Globus pallidus (tissue), 1 donor: ENCODE measurements at regions not wholly inside any gene's neighbourhood (a gene's known extent, or its start where the extent isn't known, plus 50 kb on each side); places are given as distances from the start of the nearest gene placed in this dataset.
"Not testable (repeated sequence)": the region's sequence is repeated elsewhere in the genome, so short reads cannot be mapped to it uniquely, and the experiment has no call there.

Source experiments
- DNase-seq: peaks from one replicate; pipeline ENCODE4 v3.0.0-alpha.2; 2015; ENCODE audit warnings: low spot score

DNA sequence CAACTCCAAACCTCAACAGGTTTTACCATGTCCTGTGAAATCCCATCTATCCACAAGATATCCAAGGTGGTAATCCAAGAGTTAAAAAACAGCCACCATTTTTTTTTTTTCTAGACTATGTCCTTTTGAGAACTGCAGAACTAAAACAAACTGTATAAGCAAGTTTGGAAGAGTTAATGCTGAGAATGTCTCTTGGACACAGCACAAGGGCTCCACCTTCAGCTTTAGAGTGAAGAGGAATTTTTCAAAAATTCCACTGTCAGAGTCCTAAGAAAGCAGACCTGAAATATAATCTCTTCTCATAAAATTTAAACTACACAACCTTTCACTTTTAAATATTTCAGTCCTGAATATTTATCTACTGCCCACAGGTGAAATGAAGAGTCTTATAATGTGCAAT lies 167.8 kb upstream of the CCNG1 start:
- DNase-seq, result no peak

GRCh38 chr5:163276466-163276865 lies 160.9 kb upstream of the CCNG1 start:
- DNase-seq, result no peak

DNA sequence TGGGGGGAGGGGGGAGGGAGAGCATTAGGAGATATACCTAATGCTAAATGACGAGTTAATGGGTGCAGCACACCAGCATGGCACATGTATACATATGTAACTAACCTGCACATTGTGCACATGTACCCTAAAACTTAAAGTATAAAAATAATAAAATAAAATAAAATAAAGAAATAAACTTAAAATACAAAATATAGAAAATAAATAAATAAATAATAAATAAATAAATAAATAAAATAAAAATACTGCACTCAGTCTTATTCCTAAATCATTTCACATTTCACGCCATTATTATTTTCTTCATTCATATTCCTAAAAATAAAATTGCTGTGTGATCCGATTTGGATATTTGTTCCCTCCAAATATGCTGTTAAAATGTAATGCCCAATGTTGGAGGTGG lies 156.5 kb upstream of the CCNG1 start:
- not testable (repeated sequence) for DNase-seq

DNA sequence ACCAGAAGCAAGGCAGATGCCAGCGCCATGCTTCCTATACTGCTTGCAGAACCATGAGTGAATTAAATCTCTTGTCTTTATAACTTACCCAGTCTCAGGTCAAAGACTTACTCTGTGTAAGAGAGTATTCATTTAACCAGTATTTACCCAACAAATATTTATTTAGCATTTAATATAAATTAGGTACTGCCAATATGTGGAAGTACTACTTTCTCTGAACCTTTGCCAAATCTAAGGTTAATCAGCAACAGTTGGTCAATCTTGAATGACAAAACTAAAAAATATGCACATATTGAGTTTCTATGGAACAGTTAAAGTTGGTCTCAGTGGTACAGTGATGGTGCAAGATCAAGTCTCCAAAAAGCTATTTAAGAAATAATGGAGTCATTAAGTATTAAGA lies 155.9 kb upstream of the CCNG1 start:
- DNase-seq, result no peak

DNA sequence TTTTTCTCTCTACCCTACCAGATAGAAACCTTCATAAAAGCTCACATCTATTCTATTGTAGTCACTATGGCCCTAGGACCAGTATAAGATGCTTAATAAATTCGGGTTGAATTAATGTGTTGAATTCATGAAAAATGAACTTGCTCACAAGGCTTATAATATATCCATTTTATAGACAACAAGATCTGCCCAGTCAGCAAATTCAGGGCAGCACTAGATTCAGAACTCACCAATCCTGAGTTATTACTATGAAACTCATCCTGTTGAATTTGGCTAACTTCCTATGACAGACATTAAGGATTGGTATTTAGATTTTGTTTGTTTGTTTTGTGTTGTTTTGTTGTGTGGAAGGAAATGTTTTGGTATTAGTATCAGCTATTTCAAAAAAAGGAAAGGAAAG lies 143.6 kb upstream of the CCNG1 start:
- DNase-seq, result no peak

GRCh38 chr5:163303718-163304117 lies 133.7 kb upstream of the CCNG1 start:
- DNase-seq, result no peak

DNA sequence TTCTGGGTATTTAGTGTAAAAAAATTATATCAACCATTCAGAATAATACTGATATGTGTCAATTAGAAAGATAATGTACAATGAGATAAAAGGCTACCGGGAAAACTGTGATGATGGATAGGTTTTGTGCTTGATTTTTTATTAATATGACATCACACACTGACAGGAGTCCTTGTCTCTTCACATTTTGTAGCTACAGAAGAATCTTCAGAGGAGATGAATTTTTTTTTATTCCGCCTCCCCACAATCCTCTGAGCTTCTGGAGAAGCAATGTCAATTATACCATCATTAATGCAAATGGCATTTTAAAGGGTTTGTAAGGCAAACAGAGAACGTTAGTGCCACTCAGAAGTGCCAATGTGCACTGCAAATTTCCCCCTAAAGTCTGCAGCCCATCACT lies 131.7 kb upstream of the CCNG1 start:
- no peak for DNase-seq

- DNase-seq, result no peak
These were observed 131.0 kb upstream of the CCNG1 start for GRCh38 chr5:163306421-163306820.

DNA sequence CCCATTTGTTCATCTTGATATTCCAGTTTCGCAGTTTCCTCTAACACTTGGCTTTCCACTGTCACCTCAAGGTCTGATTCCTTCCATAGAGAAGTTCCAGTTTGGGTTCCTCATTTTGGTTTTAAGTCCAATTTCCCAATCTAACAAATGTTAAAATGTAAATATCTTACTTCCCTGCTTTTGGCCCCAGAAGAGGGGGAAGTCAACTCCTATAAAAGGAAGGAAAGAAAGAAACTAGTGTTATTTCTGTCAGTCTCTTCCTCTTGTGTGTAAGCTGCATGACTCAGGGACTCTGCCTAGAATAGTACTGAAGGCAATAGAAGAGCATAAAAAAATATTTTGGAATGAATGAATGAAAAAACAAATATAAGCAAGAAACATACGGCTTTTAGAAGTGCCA lies 127.5 kb upstream of the CCNG1 start:
- no peak for DNase-seq

DNA sequence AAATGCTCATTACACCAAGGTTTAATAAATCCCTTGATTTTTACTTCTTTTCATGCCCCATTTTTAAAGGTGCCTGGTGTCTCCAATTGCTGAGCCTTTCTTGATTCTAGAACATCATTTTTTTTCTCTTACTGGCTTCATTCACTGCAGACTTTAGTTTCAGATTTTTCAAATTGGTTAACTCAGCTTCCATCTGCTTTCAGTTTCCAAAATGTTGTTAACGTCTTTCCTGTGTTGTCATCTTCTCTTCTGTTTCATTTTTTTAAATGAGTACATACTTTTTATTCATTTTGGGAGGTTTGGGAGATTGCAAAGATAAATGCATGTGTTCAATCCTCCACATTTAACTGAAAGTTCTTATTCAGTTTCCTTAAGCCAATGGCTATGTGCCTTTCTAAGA lies 126.4 kb upstream of the CCNG1 start:
- DNase-seq, result no peak

- DNase-seq, result no peak
These were observed 124.8 kb upstream of the CCNG1 start for GRCh38 chr5:163312598-163312997.

DNA sequence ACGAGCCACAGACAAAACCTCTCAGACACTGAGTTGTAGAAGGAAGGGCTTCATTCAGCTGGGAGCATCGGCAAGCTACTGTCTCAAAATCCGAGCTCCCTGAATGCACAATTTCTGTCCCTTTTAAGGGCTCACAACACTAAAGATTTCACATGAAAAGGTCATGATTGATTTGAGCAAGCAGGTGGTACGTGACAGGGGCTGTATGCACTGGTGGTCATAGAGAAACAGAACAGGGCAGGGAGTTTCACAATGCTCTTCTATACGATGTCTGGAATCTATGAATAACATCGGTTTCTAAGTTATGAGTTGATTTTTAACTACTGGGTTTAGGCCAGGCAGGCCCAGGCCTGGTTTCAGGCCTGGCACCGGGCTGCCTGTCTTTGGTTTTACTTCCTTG lies 124.3 kb upstream of the CCNG1 start:
- DNase-seq, result not testable (repeated sequence)

DNA sequence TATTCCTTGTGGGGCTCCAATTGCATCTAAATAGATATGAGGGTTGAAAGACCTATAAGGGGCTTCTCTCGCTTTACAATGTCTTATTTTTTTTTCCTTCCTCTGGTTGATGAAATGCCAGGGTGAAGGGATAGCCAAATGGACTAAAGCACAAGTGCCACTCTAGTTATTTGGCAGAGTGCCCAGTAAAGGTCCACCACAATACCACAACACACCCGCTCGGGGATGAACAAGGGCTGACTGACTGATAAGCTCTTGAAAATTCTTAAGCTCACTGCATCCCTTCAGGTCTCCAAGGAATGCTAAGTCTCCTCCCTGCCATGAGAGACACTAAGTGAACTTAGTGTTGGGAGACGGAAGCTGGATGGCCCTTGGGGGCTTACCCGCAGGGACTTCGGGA lies 121.0 kb upstream of the CCNG1 start:
- not testable (repeated sequence) for DNase-seq

DNA sequence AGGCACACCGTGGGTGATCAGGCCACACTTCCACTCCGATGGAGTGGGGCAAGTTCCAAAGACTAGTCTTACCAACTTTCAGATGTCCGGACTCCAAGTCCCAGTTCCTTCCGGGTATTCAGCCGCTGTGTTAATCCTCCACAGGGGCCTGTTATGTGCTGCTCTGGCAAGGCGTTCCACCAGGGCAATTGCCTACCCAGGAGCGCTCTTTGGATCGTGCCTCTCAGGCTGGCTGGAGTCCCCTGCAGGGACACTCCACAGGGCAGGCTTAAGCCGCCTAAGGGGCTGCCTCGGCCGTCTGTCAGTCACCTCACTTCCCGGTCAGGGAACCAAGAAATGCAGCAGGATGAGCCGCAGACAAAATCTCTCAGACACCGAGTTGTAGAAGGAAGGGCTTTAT lies 118.7 kb upstream of the CCNG1 start:
- DNase-seq, result no peak

DNA sequence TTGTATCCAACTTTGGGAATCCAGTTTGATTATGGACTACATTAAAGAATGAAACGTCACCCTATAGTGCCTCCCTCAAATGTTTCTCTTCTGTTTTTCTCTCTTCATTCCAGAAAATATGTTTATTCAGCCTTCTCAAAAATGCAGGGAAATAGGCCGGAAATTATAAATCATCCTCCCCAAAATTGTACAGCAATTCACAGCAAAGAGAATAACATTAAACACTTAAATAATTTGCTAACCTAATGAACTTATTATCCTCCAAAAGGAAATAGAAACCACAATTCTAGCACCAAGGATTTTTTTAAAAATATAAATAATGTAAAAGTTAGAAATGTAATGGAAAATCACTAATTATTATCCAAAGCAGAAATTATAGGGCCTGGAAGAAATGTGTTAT lies 115.9 kb upstream of the CCNG1 start:
- no peak for DNase-seq

DNA sequence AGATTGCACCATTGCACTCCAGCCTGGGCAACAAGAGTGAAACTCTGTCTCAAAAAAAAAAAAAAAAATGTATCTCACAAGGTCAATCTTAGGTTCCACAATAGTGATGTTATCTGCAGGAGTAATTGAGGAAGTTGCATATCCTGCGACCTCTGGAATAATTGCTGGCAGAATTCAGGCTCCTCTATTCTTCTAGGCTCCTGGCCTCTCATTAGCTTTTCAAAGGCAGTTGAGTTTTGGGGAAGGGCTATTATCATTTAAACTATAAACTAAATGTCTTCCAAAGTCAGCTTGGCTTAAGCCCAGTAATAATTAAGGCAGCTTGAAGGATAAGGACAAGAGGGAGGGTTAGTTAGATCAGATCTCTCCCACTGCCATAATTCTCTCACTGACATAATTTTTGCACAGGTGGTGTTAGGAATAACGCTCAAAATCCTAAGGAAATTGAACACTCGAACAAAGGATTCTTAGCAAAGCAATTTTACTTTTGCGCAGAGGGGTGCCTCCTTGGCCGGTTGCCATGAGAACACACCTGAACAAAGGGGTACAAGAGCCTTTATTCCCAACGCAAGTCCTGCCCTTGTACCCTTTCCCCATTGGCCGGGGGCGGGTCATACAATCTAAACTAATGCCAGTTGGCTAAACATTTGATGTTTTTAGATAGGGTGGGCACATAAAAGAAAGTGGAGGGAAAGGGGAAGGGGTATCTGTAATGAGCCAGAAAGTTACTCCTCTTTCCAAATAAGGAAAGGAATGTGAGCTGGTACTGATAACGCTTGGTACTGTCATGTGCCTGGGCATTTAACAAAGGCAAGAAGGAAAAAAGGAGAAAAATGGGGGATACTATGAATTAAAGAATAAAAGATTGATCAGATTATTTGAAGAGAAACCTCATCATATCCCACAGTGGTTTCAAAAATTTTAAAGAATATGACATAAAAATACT lies 106.4 kb upstream of the CCNG1 start:
- DNase-seq, result no peak

GRCh38 chr5:163336074-163336473 lies 101.3 kb upstream of the CCNG1 start:
- not testable (repeated sequence) for DNase-seq

DNA sequence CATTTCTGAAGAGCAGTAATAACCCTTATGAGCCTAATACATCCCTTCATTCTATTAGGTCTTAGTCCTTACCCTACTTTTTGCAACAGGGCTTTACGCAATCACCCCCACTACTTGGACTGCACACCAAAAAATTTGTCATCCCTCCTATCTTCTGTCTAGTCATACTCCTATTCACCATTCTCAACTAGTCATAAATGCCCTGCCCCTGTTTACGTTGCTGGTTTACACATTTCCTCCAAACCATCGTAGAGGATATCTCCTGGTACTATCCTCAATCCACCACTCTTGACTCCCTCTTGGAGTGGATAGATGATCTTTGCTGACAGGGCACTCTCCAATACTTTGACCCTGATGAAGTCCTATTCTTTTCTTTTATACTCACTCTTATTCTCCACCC lies 98.2 kb upstream of the CCNG1 start:
- DNase-seq, result no peak

DNA sequence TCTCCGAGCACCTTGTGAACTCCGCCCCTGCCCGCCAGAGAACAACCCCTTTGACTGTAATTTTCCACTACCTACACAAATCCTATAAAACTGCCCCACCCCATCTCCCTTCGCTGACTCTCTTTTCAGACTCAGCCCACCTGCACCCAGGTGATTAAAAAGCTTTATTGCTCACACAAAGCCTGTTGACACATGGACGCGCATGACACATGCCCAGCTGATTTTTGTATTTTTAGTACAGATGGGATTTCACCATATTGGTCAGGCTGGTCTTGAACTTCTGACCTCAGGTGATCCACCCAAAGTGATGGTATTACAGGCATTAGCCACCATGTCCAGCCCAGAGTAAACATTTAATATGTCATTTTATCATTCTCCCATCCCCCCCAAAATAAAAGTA lies 97.0 kb upstream of the CCNG1 start:
- DNase-seq, result not testable (repeated sequence)

DNA sequence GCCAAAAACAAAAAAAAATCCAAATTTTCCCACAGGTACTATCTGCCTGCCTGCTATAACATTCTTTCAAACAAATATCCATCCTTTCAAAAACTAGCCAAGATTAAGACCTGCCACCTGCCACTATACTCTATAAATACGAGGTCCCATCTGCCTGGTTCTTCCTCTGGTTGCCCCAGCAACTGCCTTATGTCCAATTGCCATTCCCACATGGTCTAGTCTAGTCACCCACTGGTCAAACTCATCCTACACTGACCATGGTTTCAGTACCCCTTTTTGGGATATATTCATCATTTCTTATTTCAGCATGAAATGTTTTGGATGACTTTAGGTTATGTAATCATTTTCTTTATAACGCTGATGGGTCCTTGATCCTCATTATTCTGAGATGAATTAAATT lies 95.1 kb upstream of the CCNG1 start:
- DNase-seq, result no peak

DNA sequence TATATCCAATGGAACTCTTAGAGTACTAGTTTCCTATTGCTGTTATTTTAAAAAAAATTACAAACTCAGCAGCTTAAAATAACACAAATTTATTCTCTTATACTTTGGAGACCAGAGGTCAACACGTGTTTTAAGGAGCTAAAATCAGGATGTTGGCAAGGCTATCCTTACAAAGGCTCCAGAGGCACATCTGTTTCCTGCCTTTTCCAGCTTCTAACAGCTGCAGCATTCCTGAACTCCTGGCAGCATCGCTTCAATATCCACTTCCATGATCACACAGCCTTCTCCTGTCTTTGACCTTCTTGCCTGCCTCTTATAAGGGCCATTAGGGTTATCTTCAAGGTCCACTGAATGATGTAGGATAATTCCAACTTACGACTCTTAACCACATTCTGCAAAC lies 92.2 kb upstream of the CCNG1 start:
- no peak for DNase-seq

- peak; percentile 63 for DNase-seq
These were observed 89.7 kb upstream of the CCNG1 start for GRCh38 chr5:163347671-163348070.

GRCh38 chr5:163350083-163350482 lies 87.3 kb upstream of the CCNG1 start:
- DNase-seq, result no peak

DNA sequence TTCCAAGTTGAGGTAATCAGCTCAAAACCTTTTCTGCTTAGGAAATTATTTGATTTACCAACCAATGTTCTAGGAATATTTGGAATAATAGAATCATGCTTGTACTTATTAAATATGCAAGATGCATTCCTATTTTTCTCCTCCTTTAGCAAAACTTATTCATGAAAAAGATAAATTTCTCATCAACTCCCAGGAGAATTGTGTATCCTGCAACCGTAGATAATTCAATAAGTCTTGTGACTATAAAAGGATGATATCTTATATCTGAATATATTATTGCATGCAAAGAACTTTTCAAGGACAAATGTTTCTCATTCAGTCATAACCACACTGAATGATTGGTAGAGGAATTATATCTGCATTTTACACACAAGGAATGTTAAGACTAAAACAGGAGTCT lies 84.9 kb upstream of the CCNG1 start:
- DNase-seq, result no peak
